Chondrocyte (in vitro differentiated cells): ENCODE measurements at regions not wholly inside any gene's neighbourhood (a gene's known extent, or its start where the extent isn't known, plus 50 kb on each side); places are given as distances from the start of the nearest gene placed in this dataset.
A peak's percentile ranks its signal among the peaks of the same experiment; 100 is the strongest.

ENCODE experiments used
- DNase-seq: peaks from one replicate; pipeline ENCODE4 v3.0.0; 2021; ENCODE audit warnings: mixed read lengths, low spot score
- H3K27ac Mint-ChIP-seq: one replicate; pipeline ENCODE4 v1.8.0; 2021; ENCODE audit warnings: mild to moderate bottlenecking, moderate library complexity, mixed read lengths; ENCODE audit not compliant: unreplicated experiment
- H3K27me3 Mint-ChIP-seq: 2 replicates; pipeline ENCODE4 v1.8.0; 2021; ENCODE audit warnings: low read depth, mixed read lengths
- H3K36me3 Mint-ChIP-seq: 2 replicates; pipeline ENCODE4 v1.8.0; 2021; ENCODE audit warnings: low read depth, mixed read lengths
- H3K4me1 Mint-ChIP-seq: 2 replicates; pipeline ENCODE4 v1.8.0; 2021; ENCODE audit warnings: low read depth, mild to moderate bottlenecking, mixed read lengths
- H3K4me3 Mint-ChIP-seq: one replicate; pipeline ENCODE4 v1.8.0; 2021; ENCODE audit warnings: mild to moderate bottlenecking, moderate library complexity, mixed read lengths; ENCODE audit not compliant: unreplicated experiment
- H3K9me3 Mint-ChIP-seq: 2 replicates; pipeline ENCODE4 v1.8.0; 2021; ENCODE audit warnings: low read depth, mixed read lengths
- CTCF ChIP-seq: fragments of 200-600 bp; sonication (generic); IDR thresholded peaks from 2 replicates; pipeline ENCODE4 v1.5.0; 2021; ENCODE audit warnings: antibody characterized with exemption, mild to moderate bottlenecking, moderate library complexity

GRCh38 chr1:194830387-194830786 lies 1644.0 kb upstream of the B3GALT2 start:
- Mint-ChIP-seq H3K27ac (no peak overlapping the region), H3K4me3 (no peak overlapping the region), H3K27me3 (no peaks in the 10 kb centered on the region), H3K36me3 (no peaks in the 10 kb centered on the region), H3K4me1 (peaks cover 7% of the 10 kb centered on the region), H3K9me3 (no peaks in the 10 kb centered on the region)
- no peak for DNase-seq
- no peak for TF ChIP-seq CTCF

GRCh38 chr1:194829492-194829891 lies 1643.1 kb upstream of the B3GALT2 start:
- no peak for TF ChIP-seq CTCF
- H3K27ac Mint-ChIP-seq = no peak overlapping the region

GRCh38 chr1:194825382-194825781 lies 1639.0 kb upstream of the B3GALT2 start:
- TF ChIP-seq CTCF = peak; percentile 58
- no peaks in the 10 kb centered on the region for H3K36me3 Mint-ChIP-seq
- DNase-seq = no peak
- H3K27ac Mint-ChIP-seq = no peak overlapping the region
- peaks cover 7% of the 10 kb centered on the region for H3K4me1 Mint-ChIP-seq
- H3K27me3 Mint-ChIP-seq = peaks cover 7% of the 10 kb centered on the region
- H3K4me3 Mint-ChIP-seq = no peak overlapping the region
- H3K9me3 Mint-ChIP-seq = no peaks in the 10 kb centered on the region

More at GRCh38 chr1:194829492-194829891, 1643.1 kb upstream of the B3GALT2 start:
- Mint-ChIP-seq H3K4me3 (no peak overlapping the region), H3K9me3 (no peaks in the 10 kb centered on the region), H3K27me3 (no peaks in the 10 kb centered on the region), H3K4me1 (peaks cover 7% of the 10 kb centered on the region), H3K36me3 (no peaks in the 10 kb centered on the region)
- no peak for DNase-seq

- DNase-seq = no peak
- Mint-ChIP-seq H3K4me1 (no peaks in the 10 kb centered on the region), H3K27ac (no peak overlapping the region), H3K4me3 (no peak overlapping the region), H3K27me3 (peaks cover 10% of the 10 kb centered on the region), H3K9me3 (no peaks in the 10 kb centered on the region), H3K36me3 (no peaks in the 10 kb centered on the region)
- no peak for TF ChIP-seq CTCF
Observed at GRCh38 chr1:194821091-194821490, 1634.7 kb upstream of the B3GALT2 start.

- Mint-ChIP-seq H3K27ac (no peak overlapping the region), H3K4me3 (no peak overlapping the region), H3K36me3 (no peaks in the 10 kb centered on the region), H3K9me3 (peaks cover 3% of the 10 kb centered on the region), H3K27me3 (peaks cover 10% of the 10 kb centered on the region), H3K4me1 (no peaks in the 10 kb centered on the region)
- TF ChIP-seq CTCF = no peak
- no peak for DNase-seq
Observed at GRCh38 chr1:194818674-194819073, 1632.3 kb upstream of the B3GALT2 start.
